ENCODE measurements at regions not wholly inside any gene's neighbourhood (a gene's known extent, or its start where the extent isn't known, plus 50 kb on each side); places are given as distances from the start of the nearest gene placed in this dataset.

DNA sequence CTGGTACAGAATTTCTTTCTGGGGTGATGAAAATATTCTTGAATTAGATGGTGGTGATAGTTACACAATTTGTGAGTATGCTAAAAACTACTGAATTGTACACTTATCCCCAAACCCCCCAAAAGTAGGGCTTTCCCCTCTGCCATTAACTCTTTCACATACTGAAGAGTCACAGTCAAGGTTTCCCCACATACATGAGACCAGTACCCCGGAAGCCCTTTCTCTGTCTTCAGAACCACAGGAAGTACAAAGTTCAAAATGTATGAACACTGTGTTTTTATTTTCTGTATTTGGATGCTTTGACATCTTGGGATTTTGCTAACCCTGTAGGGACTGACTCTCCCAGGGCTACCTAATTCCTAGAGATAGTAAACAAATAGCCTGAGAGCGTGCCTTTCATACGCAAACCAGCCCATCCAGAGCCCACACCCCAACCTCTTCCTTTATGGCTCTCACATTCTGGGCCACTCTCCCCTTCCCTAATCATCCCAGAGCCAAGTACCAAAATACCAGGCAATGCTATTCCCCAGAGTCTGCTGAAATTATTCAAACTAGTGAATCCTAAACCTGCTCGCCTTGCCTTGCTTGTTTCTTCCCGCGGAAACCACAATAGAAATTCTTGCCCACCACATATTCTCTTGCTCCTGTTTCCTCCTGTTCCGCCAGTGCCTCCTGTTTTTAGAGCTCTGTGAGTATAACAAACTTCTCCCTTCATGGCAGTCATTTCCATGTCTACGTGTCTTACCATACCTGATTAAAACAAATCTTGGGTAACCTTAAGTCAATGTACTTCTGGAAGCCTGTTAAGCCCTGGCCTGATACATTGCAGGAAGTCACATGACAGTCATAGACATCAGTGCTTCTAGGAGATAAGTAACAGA, 524.8 kb downstream of the FUT8 start:
- DNase-seq = no peak

DNA sequence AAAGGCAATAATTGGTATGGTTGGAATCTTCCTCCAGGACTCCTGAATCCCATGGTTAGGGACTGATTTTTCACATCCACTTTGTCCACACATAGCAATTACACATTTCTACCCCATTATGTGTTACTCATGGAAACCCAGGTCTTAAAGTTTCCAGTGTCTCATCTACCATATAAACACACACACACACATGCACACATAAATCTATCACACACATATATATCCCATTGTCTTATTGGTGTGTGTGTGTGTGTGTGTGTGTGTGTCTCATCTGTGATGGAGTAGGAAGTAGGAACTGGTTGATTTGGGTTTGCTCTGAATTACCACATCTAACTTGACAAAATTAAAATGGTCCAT, 525.4 kb downstream of the FUT8 start:
- DNase-seq = no peak

- DNase-seq = no peak
Observed at GRCh38 chr14:65938738-65939137, 526.2 kb downstream of the FUT8 start.

- DNase-seq = no peak
Observed at GRCh38 chr14:65939184-65939583, 526.7 kb downstream of the FUT8 start.

DNA sequence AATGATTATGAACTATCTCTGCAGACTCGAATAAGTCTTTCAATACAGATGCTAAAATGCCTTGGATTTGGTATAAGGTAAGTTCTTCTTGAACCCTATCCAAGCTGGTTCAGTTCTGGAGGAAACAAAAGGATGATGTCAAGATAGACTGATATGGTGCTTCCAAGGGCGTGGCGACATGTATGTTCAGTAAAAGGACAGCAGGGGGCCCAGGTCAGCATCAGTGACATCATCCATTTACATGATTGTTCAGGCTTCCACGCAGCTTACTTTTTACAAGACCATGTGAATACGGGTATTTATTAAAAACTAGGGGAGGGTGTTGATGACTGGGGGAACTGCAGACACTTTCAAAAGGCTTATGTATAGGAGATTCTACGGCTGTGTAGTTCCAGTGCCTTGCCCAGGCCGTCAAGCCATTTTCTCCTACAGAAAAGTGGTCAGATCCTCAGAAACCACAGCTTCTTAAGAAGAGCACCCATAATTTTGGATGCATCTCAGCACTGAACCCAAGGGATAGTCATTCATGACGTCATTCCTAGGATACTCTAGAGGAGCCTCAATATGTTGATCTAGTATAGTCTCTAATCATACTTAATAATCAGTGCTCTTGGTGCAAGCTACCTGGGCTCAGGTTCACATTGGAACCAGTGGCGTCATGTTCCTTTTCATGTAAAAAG, 527.7 kb downstream of the FUT8 start:
- DNase-seq = peak; percentile 11

DNA sequence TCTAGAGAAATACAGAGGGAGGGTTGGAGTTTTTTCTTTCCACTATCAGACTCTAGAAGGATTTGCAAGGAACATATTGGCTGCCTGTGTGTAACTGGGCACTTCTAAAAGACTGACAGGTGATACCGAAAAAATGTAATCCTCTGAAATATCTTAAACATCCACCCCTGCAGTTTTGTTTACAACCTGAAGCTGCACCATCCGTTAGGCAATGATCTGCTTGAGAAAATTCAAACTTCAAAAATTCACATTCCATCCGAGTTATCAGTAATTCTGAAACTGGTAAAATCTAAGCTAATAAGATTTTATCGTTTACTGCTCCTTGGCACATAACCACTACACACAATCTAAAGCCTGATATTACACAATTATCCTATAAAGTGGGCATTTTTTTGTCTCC, 528.6 kb downstream of the FUT8 start:
- DNase-seq = no peak

- no peak for DNase-seq
Observed at GRCh38 chr14:65943150-65943549, 530.6 kb downstream of the FUT8 start.

GRCh38 chr14:65943916-65944410, 531.4 kb downstream of the FUT8 start:
- DNase-seq = no peak

- DNase-seq = peak; percentile 15
Observed at GRCh38 chr14:65945327-65945726, 532.8 kb downstream of the FUT8 start.

GRCh38 chr14:65946494-65946893, 534.0 kb downstream of the FUT8 start:
- DNase-seq = no peak

GRCh38 chr14:65948302-65948701, 535.8 kb downstream of the FUT8 start:
- DNase-seq = peak; percentile 13

DNA sequence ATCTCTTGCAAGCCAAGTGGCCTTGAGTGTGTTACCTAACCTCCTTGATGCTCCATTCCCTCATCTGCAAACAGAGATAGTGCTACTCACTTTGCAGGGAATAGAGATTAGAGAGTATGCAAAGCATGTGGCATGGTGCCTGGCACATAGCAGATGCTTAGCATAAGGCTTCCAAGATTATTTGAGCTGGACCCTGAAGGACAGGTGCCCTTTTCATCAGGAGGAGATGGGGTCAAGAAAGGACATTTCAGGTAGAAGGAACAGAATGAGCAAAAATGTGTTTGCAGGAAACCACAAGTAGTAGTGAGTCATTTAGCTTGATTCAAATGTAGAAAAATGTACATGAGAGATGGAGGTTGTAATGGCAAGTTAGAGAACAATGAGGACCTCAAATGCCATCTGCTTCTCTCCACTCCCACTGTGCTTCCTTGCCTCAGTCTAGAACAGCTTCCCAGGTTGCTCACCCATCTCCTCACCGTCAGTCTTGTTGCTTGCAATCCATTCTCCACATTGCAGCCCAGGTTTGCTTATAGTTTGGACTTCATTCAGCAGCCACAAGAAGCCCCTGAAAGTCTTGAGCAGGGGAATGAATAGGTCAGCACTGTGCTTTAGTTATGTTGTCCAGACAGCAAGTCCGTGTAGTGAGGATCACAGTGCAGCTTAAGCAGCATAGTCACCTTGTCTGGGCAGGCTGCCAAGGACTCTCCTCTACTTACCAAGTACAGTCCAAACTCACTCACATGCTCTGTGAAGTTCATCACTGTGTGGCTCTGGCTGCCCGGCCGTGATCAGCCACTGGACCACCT, 536.3 kb upstream of the CCDC196 start:
- peak; percentile 9 for DNase-seq

GRCh38 chr14:65954942-65955341, 531.2 kb upstream of the CCDC196 start:
- DNase-seq = no peak

DNA sequence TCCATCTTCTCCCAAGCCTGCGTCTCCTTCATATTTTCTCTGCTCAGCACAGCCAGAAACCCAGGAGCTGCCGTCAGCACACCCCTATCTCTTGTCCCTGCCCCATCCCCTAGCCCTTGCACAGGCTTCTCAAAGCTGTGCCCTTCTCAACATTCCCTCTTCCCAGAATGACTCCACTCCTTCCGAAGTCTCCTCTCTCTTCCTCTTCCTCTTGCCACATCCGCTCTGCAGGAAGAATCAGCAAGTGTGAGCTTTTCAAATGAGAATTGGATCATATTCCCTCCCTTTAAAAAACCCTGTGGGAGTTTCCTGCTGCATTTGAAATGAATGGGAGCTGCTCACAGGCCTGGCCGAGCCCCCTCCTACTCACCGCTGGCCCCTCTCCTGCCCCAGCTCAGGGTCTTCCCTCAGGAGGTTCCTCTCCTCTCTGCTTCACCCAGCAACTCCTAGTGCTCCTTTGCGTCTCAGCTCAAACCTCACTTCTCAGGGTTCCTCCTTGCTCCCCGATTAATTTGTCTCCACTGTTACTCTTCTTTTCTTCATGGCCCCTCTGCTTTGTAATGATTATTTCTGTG, 528.5 kb upstream of the CCDC196 start:
- no peak for DNase-seq

- peak; percentile 42 for DNase-seq
Observed at GRCh38 chr14:65958664-65959562, 527.3 kb upstream of the CCDC196 start.

GRCh38 chr14:65959563-65960024, 526.6 kb upstream of the CCDC196 start:
- no peak for DNase-seq

- peak; percentile 46 for DNase-seq
Observed at GRCh38 chr14:65961004-65961403, 525.2 kb upstream of the CCDC196 start.

GRCh38 chr14:65962952-65963351, 523.2 kb upstream of the CCDC196 start:
- DNase-seq = no peak

- DNase-seq = no peak
Observed at GRCh38 chr14:65964366-65964765, 521.8 kb upstream of the CCDC196 start.

DNA sequence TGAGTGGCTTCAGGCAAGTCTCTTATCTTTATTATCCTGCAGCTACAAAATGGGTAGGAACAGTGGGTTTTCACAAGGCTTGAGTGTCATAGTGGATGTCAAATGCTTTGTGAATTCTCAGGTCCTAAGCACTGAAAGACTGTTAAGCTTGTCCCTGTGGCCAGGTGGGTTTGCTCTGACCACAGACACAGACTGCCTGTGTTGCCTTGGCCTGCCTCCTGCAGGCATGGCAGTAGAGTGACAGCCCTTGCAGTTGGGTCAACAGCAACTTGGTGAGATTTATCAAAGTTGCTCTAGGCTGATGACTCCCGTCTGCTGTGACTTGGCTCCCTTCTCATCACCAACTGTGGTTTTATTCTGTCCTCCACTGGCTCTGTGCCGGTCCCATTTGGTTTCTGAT, 520.0 kb upstream of the CCDC196 start:
- no peak for DNase-seq

- DNase-seq = peak; percentile 70
Observed at GRCh38 chr14:65972346-65972870, 513.8 kb upstream of the CCDC196 start.

All from fibroblast of skin of back (primary cell).